Endothelial cell of umbilical vein (primary cell): ENCODE measurements at regions not wholly inside any gene's neighbourhood (a gene's known extent, or its start where the extent isn't known, plus 50 kb on each side); places are given as distances from the start of the nearest gene placed in this dataset.
"Not testable (repeated sequence)": the region's sequence is repeated elsewhere in the genome, so short reads cannot be mapped to it uniquely, and the experiment has no call there.

Source experiments
- EZH2 ChIP-seq: IDR thresholded peaks from 2 replicates; pipeline ENCODE4 v1.6.1; 2012; ENCODE audit warnings: borderline replicate concordance, low read depth, mild to moderate bottlenecking, moderate library complexity, low read length, inconsistent platforms; ENCODE audit not compliant: severe bottlenecking
- FOS ChIP-seq: IDR thresholded peaks from 2 replicates; pipeline ENCODE4 v1.6.1; 2011; ENCODE audit warnings: mild to moderate bottlenecking, low read length, moderate library complexity, borderline replicate concordance; ENCODE audit not compliant: insufficient read depth
- JUN ChIP-seq: IDR thresholded peaks from 2 replicates; pipeline ENCODE4 v1.6.1; 2011; ENCODE audit warnings: borderline replicate concordance, low read depth; ENCODE audit not compliant: insufficient read length, insufficient read depth
- POLR2A ChIP-seq: IDR thresholded peaks from 2 replicates; pipeline ENCODE4 v1.6.1; 2012; ENCODE audit warnings: low read depth, mild to moderate bottlenecking, control low read depth, low read length
- TF ChIP-seq, protein P1 (sequence below), 2 donors: IDR thresholded peaks; 1 replicate in 1 of 2; 2 replicates in 1 of 2; pipeline ENCODE4 v1.5.1; 2011; ENCODE audit warnings: low read length in 2 of 2, mild to moderate bottlenecking in 2 of 2, moderate library complexity in 2 of 2, control low read depth in 1 of 2, inconsistent platforms in 1 of 2, low read depth in 1 of 2; ENCODE audit not compliant: insufficient read depth in 1 of 2; ENCODE audit errors: extremely low read depth in 1 of 2

GRCh38 chr2:143922261-143922830, 597.6 kb downstream of the ZEB2 start:
- TF ChIP-seq, protein P1, sequence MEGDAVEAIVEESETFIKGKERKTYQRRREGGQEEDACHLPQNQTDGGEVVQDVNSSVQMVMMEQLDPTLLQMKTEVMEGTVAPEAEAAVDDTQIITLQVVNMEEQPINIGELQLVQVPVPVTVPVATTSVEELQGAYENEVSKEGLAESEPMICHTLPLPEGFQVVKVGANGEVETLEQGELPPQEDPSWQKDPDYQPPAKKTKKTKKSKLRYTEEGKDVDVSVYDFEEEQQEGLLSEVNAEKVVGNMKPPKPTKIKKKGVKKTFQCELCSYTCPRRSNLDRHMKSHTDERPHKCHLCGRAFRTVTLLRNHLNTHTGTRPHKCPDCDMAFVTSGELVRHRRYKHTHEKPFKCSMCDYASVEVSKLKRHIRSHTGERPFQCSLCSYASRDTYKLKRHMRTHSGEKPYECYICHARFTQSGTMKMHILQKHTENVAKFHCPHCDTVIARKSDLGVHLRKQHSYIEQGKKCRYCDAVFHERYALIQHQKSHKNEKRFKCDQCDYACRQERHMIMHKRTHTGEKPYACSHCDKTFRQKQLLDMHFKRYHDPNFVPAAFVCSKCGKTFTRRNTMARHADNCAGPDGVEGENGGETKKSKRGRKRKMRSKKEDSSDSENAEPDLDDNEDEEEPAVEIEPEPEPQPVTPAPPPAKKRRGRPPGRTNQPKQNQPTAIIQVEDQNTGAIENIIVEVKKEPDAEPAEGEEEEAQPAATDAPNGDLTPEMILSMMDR (IDR thresholded peaks at IDR 0.05; ENCODE audit: extremely low read depth in 1 of 2, insufficient read depth in 1 of 2, low read depth in 1 of 2, low read length in 2 of 2) = not testable (repeated sequence)
- TF ChIP-seq POLR2A, FOS, JUN, EZH2: not testable (repeated sequence)
